WI38 (cell line): ENCODE measurements at regions not wholly inside any gene's neighbourhood (a gene's known extent, or its start where the extent isn't known, plus 50 kb on each side); places are given as distances from the start of the nearest gene placed in this dataset.

Source experiments
- H3K4me3 ChIP-seq: 2 replicates; pipeline ENCODE4 v1.5.1; 2011; ENCODE audit warnings: low read depth, mild to moderate bottlenecking, control low read depth, low read length
- CTCF ChIP-seq: IDR thresholded peaks from 2 replicates; pipeline ENCODE4 v1.5.1; 2012; ENCODE audit warnings: low read depth, mild to moderate bottlenecking, control low read depth, low read length

- TF ChIP-seq CTCF = no peak
Measured at GRCh38 chr1:4970532-4970931, 316.1 kb downstream of the AJAP1 start.

DNA sequence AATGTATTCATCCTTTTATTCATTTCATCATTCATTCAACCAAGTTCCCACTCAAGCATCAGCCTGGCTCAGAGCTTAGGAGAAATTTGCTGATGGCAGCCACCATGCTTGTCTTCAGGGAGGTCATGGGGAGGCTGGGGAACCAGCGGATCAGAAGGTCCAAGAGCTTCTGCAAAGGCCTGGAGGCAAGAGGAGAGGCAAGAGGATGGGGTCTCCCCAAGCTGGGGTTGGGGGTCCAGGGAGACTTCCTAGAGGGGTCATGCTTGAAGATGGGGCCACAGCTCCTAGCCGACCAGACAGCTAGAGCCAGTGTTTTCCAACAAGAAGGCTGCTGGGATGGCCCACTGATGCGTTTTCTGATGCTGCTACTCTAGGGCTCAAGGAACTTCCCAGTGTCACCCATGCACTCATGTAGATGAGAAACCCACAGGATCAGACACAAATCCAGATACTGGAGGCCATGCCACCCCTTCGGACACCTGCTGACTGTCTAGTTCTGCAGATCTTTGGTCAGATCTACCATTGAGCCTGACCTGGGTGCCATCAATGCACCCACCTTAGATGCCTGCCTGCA, 315.2 kb downstream of the AJAP1 start:
- H3K4me3 ChIP-seq = no peak overlapping the region
- TF ChIP-seq CTCF = no peak

More at GRCh38 chr1:4970532-4970931, 316.1 kb downstream of the AJAP1 start:
- no peak overlapping the region for H3K4me3 ChIP-seq

- no peak for TF ChIP-seq CTCF
- H3K4me3 ChIP-seq = no peak overlapping the region
Measured at GRCh38 chr1:4965346-4966075, 311.1 kb downstream of the AJAP1 start.

- TF ChIP-seq CTCF = no peak
- no peak overlapping the region for H3K4me3 ChIP-seq
Measured at GRCh38 chr1:4964634-4965345, 310.4 kb downstream of the AJAP1 start.

DNA sequence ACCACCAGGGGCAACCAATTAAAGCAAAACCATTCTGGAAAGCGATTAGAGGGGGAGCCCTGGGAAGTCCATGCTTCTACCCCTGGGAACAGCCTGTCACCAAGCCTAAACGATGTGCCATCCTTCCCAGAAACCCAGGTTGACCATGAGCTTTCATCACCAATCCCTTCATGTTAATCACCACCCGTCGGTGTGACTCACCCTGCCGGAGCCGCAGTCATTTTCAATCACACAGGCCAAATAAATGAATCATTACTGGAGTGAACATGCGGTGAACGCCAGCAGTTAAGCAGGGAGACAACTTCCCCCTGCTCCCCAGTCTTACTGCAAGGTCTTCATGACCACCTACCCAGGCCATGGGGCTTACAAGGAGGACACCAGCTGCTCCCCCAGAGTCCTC, 308.8 kb downstream of the AJAP1 start:
- no peak for TF ChIP-seq CTCF
- H3K4me3 ChIP-seq = no peak overlapping the region

GRCh38 chr1:4962836-4963235, 308.4 kb downstream of the AJAP1 start:
- no peak overlapping the region for H3K4me3 ChIP-seq

More at GRCh38 chr1:4962836-4963235, 308.4 kb downstream of the AJAP1 start:
- TF ChIP-seq CTCF = no peak
